ENCODE measurements at regions not wholly inside any gene's neighbourhood (a gene's known extent, or its start where the extent isn't known, plus 50 kb on each side); places are given as distances from the start of the nearest gene placed in this dataset.

GRCh38 chr4:171565130-171565788, 247.9 kb upstream of the GALNTL6 start:
- Histone ChIP-seq H3K18ac (ENCODE audit: extremely low read depth, low read length) (no peak overlapping the region), H3K4ac (replicated peaks; ENCODE audit: insufficient read length, low read depth, low read length) (no peak overlapping the region), H2AK5ac (ENCODE audit: low read depth, low read length) (no peak overlapping the region), H4K91ac (replicated peaks; ENCODE audit: insufficient read length, low read length) (no peak overlapping the region), H2AFZ (ENCODE audit: low read length) (no peak overlapping the region), H3K9ac (replicated peaks in 1 of 4; ENCODE audit: extremely low read depth in 1 of 4, low read depth in 3 of 4, low read length in 3 of 4) (no peak overlapping the region), H3K27ac (ENCODE audit: low read depth, low read length) (no peak overlapping the region), H2BK20ac (ENCODE audit: low read length) (no peak overlapping the region), H2BK15ac (ENCODE audit: low read length) (no peak overlapping the region), H3K9me3 (ENCODE audit: insufficient read depth in 2 of 2, low read depth in 1 of 2, low read length in 1 of 2) (no peaks in the 10 kb centered on the region), H3K14ac (ENCODE audit: insufficient read length) (no peak overlapping the region), H2BK120ac (replicated peaks; ENCODE audit: low read depth, low read length) (no peak overlapping the region), H3K36me3 (ENCODE audit: control insufficient read depth in 2 of 4, insufficient read depth in 4 of 4, low read length in 3 of 4) (no peaks in the 10 kb centered on the region), H3K79me1 (ENCODE audit: low read depth, low read length) (no peaks in the 10 kb centered on the region), H4K8ac (ENCODE audit: extremely low read depth, insufficient read depth, low read length) (no peak overlapping the region), H3K4me3 (ENCODE audit: extremely low read depth in 1 of 4, insufficient read depth in 2 of 4, low read depth in 3 of 4, low read length in 4 of 4) (no peak overlapping the region), H3K23me2 (ENCODE audit: low read depth, low read length) (no peaks in the 10 kb centered on the region), H3K23ac (ENCODE audit: insufficient read length) (no peak overlapping the region), H2BK12ac (ENCODE audit: low read depth, low read length) (no peak overlapping the region), H3K56ac (replicated peaks; ENCODE audit: insufficient read length, low read depth, low read length) (no peak overlapping the region), H3K79me2 (ENCODE audit: control insufficient read depth in 1 of 2, insufficient read depth in 2 of 2, low read length in 2 of 2) (no peaks in the 10 kb centered on the region), H3K27me3 (replicated peaks in 1 of 4; ENCODE audit: control insufficient read depth in 3 of 4, extremely low read depth in 1 of 4, insufficient read depth in 3 of 4, low read length in 3 of 4) (peaks cover 0 to 2% (median 0%) of the 10 kb centered on the region in 4 experiments; a peak in 1 of 7 replicates), H3K4me1 (replicated peaks in 1 of 4; ENCODE audit: control insufficient read depth in 3 of 4, insufficient read depth in 4 of 4, low read length in 3 of 4) (no peaks in the 10 kb centered on the region), H3K4me2 (ENCODE audit: insufficient read depth in 1 of 2, low read depth in 2 of 2, low read length in 2 of 2) (no peak overlapping the region), H2BK5ac (ENCODE audit: low read depth, low read length) (no peak overlapping the region), H4K5ac (ENCODE audit: insufficient read length, low read depth, low read length) (no peak overlapping the region), H4K20me1 (replicated peaks in 1 of 2; ENCODE audit: control insufficient read depth in 1 of 2, insufficient read depth in 2 of 2, low read length in 2 of 2) (no peaks in the 10 kb centered on the region)
- POLR2A ChIA-PET (ENCODE audit: partially characterized antibody): interaction anchor here (0.5 kb wide), 1 partner anchor 1619 kb away, joined by 3 read pairs; no protein-coding TSS in a partner anchor
- no peak for DNase-seq (ENCODE audit: low read depth in 1 of 2, low spot score in 2 of 2)
- 76% methylated on average over 5 of the region's 5 CpGs; no CpG with 5 or more reads in 1 of the 2 experiments for WGBS, 2 experiments (ENCODE audit: extremely low coverage in 1 of 2, insufficient coverage in 1 of 2, insufficient read length in 1 of 2, insufficient replicate concordance in 2 of 2, low coverage in 1 of 2, low lambda C conversion rate in 2 of 2, missing lambda C conversion rate in 1 of 2)
- no peak for FAIRE-seq
- CTCF ChIA-PET (ENCODE audit: partially characterized antibody): no interaction called here
- no peak for TF ChIP-seq JUND (IDR thresholded peaks at IDR 0.05; ENCODE audit: low read length)
- TF ChIP-seq POLR2A (IDR thresholded peaks at IDR 0.05; ENCODE audit: control extremely low read depth in 1 of 2, low read depth in 2 of 2, low read length in 2 of 2): no peak
- no peak for TF ChIP-seq EGR1 (IDR thresholded peaks at IDR 0.05; ENCODE audit: borderline replicate concordance, low read depth, low read length)
- TF ChIP-seq MAX (IDR thresholded peaks at IDR 0.05): no peak
- no peak for TF ChIP-seq SIX5 (IDR thresholded peaks at IDR 0.05; ENCODE audit: low read depth, low read length)
- no peak for TF ChIP-seq JUN (IDR thresholded peaks at IDR 0.05; ENCODE audit: low read depth, low read length)
- no peak for TF ChIP-seq TAF1 (IDR thresholded peaks at IDR 0.05; ENCODE audit: low read depth, low read length)
- no peak for TF ChIP-seq E2F6 (IDR thresholded peaks at IDR 0.05)
- no peak for TF ChIP-seq POU5F1 (IDR thresholded peaks at IDR 0.05; ENCODE audit: low read depth, low read length)
- TF ChIP-seq ZNF274 (IDR thresholded peaks at IDR 0.05; ENCODE audit: borderline replicate concordance, extremely low read depth, low read length): no peak
- TF ChIP-seq MAFK (IDR thresholded peaks at IDR 0.05; ENCODE audit: low read depth, low read length): no peak
- TF ChIP-seq USF2 (IDR thresholded peaks at IDR 0.05; ENCODE audit: low read length): no peak
- no peak for TF ChIP-seq BCL11A (IDR thresholded peaks at IDR 0.05; ENCODE audit: low read depth in 2 of 2, low read length in 2 of 2)
